ENCODE measurements at regions not wholly inside any gene's neighbourhood (a gene's known extent, or its start where the extent isn't known, plus 50 kb on each side); places are given as distances from the start of the nearest gene placed in this dataset.
"Not testable (repeated sequence)": the region's sequence is repeated elsewhere in the genome, so short reads cannot be mapped to it uniquely, and the experiment has no call there.

- H3K4me3 ChIP-seq (replicated peaks; ENCODE audit: low read depth, low read length): no peak overlapping the region
- no peak for TF ChIP-seq CTCF (IDR thresholded peaks at IDR 0.05; ENCODE audit: low read depth, low read length, missing control alignments)
- DNase-seq (ENCODE audit: extremely low read depth, low read depth): no peak
Observed at GRCh38 chr6:112939563-112939962, 592.4 kb downstream of the RFPL4B start.

GRCh38 chr6:112941613-112942012 is 594.5 kb downstream of the RFPL4B start:
- no peak for TF ChIP-seq CTCF (IDR thresholded peaks at IDR 0.05; ENCODE audit: low read depth, low read length, missing control alignments)
- DNase-seq (ENCODE audit: extremely low read depth, low read depth): no peak
- H3K4me3 ChIP-seq (replicated peaks; ENCODE audit: low read depth, low read length): no peak overlapping the region

GRCh38 chr6:112946051-112946450 is 598.9 kb downstream of the RFPL4B start:
- H3K4me3 ChIP-seq (replicated peaks; ENCODE audit: low read depth, low read length): no peak overlapping the region
- no peak for TF ChIP-seq CTCF (IDR thresholded peaks at IDR 0.05; ENCODE audit: low read depth, low read length, missing control alignments)
- no peak for DNase-seq (ENCODE audit: extremely low read depth, low read depth)

- no peak for DNase-seq (ENCODE audit: extremely low read depth, low read depth)
- no peak for TF ChIP-seq CTCF (IDR thresholded peaks at IDR 0.05; ENCODE audit: low read depth, low read length, missing control alignments)
- no peak overlapping the region for H3K4me3 ChIP-seq (replicated peaks; ENCODE audit: low read depth, low read length)
Observed at GRCh38 chr6:112947507-112947906, 600.4 kb downstream of the RFPL4B start.

- TF ChIP-seq CTCF (IDR thresholded peaks at IDR 0.05; ENCODE audit: low read depth, low read length, missing control alignments): no peak
- DNase-seq (ENCODE audit: extremely low read depth, low read depth): no peak
- H3K4me3 ChIP-seq (replicated peaks; ENCODE audit: low read depth, low read length): no peak overlapping the region
Observed at GRCh38 chr6:112951829-112952228, 604.7 kb downstream of the RFPL4B start.

- H3K4me3 ChIP-seq (replicated peaks; ENCODE audit: low read depth, low read length); DNase-seq (ENCODE audit: extremely low read depth, low read depth): not testable (repeated sequence)
Observed at GRCh38 chr6:112955743-112956142, 608.6 kb downstream of the RFPL4B start.

- TF ChIP-seq CTCF (IDR thresholded peaks at IDR 0.05; ENCODE audit: low read depth, low read length, missing control alignments): no peak
- no peak for DNase-seq (ENCODE audit: extremely low read depth, low read depth)
- H3K4me3 ChIP-seq (replicated peaks; ENCODE audit: low read depth, low read length): no peak overlapping the region
Observed at GRCh38 chr6:112956696-112957535, 609.8 kb downstream of the RFPL4B start.
